NCI-H1436 (cell line): ENCODE measurements at regions not wholly inside any gene's neighbourhood (a gene's known extent, or its start where the extent isn't known, plus 50 kb on each side); places are given as distances from the start of the nearest gene placed in this dataset.

Experiments used
- DNase-seq: peaks from one replicate; lab custom pipeline; 2025; lab: John Stamatoyannopoulos, UW

DNA sequence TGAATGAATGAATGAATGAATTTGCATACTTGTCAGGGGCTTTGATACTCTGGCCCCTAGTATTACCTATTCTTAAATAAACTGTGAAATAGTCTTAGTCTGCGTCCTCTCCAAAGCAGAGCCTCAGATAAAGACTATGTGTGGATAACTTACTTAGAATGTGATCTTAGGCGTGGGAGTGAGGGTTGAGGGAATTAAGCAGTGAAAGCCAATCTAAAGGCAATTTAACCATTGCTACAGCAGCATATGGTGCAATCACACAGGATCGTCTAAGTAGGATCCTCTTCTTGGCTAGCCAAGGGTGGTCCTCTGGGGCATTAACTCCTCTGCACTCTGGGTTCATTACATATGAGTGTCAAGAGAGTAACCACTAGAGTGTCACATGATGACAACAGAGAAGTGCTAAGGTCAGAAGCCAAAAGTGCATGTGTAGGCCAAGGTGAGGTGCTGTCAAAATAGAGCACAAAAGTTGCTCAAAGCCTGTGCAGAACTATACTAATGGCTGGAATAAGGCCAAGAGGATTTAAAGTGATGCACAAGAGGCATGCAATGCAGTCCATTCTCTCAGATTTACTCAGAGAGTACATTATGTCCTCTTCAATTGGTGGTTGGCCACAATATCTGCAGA lies 274.4 kb upstream of the SEMA6A start:
- DNase-seq, result no peak

DNA sequence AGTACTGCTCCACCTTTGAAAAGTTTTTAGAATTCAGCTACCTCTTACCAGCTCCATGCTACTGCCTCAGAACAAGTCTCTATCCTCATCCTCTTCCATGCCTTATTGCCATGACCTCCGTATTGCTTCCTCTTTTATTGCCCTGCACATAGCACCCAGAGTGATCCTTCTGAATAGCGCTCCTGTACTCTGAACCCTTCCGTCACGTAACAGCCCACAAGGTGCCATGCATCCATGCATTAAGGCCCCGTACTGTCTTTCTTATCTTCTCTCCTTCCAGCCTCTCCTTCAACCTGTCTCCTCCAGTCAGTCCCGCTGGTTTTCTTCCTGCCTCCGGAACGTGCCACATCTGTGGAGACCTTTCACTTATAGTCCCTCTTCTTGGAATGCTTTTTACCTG lies 273.3 kb upstream of the SEMA6A start:
- DNase-seq, result no peak

DNA sequence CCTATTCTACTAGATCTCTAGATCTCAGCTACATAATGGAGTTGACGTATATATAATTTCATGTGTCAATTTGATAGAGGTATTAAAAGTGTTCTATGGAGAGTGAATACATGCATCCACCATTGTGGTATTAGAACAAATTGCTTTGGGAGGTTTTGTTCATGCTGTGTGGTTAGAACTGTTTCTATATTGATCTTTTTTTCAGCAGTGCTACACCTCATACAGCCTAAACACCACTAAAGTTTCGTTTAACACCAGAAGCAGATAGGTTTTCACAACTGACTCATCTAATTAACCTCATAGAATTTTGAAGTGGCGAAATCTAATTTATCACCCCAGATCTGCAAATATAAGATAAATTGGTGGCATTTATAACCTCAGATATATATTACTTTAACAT lies 269.4 kb upstream of the SEMA6A start:
- DNase-seq, result no peak

DNA sequence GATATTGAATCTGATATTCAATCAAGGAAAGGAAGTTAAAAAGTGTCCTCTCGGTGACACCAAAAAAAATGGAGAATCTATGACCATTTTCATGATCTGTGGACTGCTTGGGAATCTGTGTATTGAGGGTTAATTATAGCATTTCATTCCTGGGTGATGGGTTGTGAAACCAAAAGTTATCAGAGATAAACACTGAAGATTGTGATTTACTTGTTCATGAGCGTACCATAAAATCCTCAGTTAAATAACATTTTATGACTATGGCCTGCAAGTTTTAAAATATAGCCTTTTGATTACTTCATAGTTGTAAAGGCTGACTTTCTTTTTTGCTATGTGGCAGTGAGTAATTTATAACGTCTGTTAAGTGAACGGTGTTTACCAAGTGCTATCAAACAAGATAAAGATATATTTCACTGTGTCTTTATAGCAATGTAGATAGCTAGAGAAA lies 267.9 kb upstream of the SEMA6A start:
- no peak for DNase-seq

DNA sequence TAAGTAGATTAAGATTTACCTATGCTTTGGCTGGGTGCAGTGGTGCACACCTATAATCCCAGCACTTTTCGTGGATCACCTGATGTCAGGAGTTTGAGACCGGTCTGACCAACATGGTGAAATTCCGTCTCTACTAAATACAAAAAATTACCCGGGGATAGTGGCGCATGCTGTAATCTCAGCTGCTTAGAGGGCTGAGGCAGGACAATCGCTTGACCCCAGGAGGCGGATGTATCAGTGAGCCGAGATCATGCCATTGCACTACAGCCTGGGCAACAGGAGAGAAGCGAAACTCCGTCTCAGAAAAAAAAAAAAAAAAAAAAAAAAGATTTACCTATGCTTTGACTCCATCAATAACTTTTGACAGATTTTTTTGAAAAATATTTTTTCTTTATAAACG lies 267.1 kb upstream of the SEMA6A start:
- DNase-seq, result no peak

DNA sequence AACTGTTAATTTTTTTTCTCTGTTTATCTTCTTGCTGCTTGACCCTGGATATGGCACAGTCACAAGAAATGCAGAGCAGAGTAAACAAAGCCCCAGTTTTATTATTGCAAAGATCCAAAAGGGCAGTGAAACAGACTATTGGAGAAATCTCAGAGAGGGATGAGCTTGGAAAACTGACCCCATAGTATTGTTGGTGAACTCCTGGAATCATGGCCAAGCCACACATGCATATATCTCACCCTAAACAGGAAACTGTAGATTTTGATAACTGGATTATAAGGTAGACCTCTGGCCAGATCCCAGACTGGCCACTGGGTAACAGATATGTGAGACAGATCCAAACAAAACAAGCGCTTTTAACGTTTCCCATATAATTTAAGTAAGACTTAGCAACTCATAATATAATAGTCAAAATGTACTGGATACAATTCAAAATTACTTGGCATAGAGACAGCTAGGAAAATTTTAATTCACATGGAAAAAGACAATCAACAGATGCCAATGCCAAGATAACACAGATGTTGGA lies 263.5 kb upstream of the SEMA6A start:
- no peak for DNase-seq

DNA sequence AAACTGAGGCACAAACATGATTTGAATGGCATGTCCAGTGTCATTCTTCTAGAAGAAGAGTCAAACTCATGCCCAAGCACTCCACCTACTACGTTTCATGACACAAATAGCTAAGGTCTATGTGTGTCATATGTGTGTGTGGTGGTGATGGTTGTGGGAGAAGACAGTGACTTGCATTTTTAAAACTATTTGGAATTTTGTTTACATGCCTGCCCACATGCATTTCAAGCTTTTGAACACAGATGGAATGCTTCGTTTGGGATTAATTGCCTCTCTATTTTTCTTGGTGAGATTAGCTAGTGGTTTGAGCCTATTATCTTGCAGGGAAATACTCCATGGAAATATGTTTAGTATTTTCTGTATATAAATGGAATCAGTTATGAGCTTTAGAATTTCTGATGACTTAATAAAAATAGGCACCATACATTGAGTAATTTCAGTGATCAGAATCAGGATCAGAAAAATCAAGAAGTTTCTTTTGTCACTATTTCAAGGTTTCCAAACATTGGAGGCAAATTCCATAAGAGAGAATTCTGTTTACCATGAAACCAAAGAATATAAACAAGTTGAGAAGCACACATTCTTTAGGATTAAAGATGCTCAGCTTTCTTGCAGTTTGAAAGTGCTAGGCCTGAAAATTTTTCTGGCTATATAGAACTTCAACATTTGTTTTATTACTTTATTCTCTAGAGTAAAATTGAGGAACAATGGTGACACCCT lies 260.3 kb upstream of the SEMA6A start:
- DNase-seq, result no peak

DNA sequence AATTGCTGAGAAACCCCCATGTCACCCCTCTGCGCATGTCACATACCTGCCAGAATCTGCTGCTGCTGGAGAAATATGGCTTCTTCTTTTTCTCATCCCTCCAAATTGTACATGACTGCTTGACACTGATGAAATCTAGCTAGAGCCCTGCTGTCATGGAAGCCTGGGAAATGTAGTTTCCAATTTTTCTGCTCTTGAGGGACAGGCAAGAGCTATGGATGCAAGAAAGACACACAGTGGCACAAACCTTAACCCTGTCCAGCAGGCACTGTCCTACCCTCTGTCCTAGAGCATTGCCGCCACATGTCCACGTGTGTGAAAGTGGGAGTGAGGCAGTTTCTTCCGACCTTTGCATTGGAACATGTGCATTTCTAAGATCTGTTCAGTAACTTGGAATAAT lies 255.5 kb upstream of the SEMA6A start:
- DNase-seq, result no peak

DNA sequence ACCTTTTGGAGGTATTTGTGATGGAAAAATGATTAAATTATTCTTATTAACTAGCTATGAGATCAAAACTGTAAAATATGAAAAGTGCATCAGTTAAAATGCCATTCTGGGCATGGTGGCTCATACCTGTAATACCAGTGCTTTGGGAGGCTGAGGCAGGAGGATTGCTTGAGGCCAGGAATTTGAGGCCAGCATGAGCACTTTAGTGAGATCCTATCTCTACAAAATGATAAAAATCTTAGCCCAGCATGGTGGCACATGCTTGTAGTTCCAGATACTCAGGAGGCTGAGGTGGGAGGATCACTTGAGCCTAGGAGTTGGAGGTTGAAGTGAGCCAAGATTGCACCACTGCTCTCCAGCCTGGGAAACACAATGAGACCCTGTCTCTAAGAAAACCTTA lies 252.5 kb upstream of the SEMA6A start:
- no peak for DNase-seq

DNA sequence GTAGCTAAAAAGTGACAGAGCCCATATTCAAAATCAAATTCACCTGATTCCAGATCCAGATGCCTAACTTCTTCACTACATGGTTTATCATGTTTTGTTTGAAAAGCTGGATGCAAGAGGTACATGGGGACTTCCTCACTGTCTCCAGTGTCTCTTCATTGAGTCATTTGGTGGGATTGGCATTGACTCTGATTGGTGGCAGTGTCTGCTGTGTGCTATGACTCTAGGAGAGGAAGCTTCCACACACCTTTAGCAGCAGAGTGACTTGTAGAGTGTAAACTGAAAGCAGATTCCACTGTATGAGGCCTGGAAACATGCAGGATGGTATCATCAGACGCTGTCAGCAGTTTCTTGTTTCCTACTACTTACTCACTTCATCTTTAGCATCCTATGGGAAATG lies 250.9 kb upstream of the SEMA6A start:
- DNase-seq, result no peak

DNA sequence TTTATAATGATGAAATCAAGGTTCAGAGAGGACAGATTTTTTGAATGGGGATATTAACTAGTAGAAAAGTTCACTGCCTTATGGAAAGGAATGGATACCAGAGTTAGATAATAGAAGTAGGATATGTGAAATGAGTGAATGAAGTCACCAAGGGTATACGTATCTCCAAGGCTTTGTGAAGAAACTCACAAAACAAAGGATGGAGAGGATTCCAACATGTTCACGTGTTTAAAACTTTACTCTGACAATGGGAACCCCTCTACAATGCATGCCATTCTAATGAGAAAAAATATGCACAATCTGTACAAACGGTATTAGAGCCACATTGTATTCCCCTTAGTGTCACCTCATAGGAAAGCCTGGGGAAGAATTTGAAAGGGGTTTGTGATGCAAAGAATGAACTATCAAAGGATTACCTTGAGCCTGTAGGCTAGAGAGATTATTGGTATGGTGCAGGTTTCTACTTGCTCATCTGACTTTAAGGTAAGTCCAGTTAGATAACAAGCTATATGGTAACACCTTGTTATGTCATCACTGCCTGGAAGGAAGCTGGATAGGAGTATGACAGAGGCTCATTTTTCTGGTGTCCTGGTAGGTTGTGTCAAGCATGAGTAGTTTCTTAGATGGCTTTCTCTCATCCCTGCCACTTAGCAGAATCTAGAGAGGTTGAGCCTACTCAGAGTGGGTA lies 250.3 kb upstream of the SEMA6A start:
- DNase-seq, result no peak

DNA sequence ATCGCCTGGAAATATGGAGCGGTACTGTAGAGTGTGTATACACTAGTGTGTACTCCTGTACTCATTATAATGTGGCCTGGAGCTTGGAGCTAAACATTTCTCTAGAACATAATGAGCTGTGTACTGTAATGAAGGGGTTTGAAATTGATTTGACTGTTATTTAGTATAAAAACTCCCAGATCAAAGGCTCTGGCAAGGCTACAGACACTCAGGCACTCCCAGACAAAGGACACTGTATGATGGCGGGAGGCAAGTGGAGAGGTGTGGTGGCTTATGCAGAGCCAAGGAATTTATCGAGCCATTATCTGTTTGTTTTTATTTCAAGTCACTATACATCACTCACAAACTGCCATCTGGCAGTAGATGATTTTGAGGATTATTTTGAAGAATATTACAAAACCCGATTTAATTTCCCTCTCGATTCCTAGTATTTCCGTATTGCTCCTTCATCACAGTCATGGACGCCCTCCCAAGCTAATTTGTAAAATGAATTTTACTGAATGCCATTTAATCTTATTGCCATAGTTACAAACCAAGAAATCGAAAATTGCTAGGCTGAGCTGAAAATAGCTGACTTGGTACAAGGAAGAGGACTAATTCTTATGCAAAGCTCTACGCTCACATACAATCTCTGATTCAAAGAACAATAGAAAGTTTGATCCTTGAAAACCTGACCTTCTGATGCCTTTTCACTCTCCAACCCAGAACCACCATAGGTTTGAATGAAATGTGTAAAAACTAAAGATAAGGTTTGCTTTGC lies 240.2 kb upstream of the SEMA6A start:
- no peak for DNase-seq

DNA sequence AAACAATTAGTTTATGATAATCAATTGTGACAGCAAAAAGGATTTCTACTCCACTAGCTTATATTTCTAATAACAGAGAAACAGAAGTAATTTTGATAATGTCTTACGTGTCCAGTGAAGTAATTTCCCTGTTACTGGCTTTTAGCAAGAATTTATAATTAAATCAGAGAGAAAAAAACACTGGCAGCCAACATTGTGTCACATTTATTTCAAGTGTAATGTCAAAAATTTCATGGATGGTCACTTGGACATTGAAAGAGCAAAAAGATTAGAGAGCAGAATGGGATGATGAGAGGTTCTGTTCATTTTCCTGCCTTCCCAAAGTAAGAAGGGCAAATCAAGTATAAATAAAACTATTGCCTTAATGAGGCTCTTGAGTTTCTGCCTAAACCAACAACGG lies 239.3 kb upstream of the SEMA6A start:
- no peak for DNase-seq

DNA sequence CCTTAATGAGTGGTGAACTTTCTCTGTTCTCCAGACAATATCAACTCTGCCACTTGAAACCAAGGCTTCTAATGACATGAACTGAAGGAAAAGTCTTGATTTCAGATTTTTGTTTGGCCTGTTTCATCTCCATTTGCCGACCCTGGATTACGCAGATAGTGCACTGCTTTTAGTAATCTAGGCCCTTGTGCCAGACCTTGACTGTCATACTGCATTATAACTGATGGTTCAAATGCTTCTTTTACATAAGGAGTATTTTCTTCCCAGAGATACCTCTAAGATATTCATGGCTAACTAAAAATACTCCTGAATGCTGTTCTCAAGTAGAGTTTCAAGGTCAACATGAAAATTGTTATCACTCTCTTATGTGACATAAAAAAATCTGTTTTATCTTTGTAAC lies 238.7 kb upstream of the SEMA6A start:
- no peak for DNase-seq

DNA sequence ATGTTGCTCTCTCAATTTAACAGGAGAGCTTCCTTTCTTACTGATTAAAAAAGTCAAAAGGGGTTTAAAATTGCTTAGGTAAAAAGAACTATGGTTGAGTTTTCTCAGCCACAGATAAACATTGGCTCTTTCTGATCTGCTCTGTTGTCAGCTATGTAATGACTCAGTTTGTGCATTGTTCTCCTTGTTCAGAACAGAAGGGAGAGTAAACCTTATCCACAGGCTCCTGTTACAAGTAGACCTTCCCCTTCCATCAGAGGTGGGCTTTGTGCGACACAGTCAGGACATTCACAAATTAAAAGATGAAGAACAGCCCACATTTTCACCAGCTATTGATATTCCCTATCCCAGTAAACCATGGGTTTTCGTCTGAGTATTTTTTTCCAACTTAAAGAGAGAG lies 236.3 kb upstream of the SEMA6A start:
- no peak for DNase-seq

DNA sequence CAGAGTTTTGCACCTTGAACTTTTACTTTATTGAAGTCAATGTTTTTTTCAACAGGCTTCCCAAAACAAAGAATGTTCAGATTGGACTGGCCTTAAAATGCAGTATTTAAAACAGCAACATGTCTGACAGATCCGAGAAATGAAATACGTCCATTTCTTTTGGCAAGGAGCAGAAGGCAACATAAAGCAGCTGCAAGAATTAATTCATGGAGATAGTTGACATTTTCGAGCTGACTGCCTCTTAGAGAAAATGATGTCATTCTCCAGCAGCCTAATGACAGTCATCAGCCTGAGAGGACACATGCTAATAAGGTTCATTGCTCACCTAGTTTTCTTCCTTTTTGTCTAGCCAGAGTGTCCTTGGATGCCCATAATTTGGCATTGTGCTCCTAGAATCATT lies 232.2 kb upstream of the SEMA6A start:
- DNase-seq, result no peak

DNA sequence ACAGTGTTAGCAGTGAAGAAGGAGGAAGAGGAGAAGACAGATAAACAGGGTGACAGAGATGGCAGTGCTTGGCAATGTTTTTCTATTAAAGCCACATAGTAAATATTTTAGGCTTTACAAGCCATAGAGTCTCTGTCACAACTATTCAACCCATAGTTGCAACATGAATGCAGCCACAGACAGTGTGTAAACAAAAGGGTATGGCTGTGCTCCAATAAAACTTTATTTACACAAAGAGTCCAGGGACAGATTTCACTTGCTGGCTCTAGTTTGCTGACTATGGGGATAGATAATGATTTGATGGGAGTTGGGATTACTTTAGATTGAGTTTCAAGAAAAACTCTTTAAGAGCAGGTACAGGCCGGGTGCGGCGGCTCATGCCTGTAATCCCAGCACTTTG lies 224.8 kb upstream of the SEMA6A start:
- no peak for DNase-seq

DNA sequence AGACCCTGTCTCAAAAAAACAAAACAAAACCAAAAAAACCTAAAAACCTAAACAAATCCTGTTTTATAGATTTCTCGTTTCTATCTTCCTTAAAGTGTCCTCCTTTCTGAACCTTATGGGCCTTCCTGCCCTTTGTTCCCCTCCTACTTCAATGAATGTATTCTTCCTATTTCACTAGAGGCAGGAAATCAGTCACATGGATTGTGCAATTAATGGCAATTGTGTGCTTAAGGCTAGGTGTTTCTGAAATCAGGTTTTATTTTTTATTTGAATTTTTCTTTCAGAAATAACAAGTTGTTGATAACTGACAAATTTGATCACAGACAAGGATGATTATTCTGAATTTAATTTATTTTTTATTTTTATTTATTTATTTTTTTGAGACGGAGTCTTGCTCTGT lies 220.6 kb upstream of the SEMA6A start:
- no peak for DNase-seq

DNA sequence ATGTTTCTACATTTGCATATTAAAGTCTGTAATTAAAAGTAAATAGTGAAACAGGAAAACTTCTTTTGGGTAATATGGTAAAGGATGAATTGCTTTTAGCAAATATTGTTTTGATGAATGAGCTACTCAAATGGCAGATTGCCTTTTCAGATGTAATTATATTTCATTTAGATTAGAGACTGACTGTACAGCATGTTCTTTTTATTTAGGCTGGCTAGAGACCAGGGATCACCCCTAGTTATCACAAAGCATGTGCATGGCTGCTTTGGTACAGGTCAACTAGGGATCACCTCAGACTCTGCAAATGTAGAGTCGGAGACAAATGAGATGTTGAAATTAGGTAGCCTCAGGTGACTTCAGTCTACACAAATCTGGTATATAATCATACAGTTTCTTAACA lies 214.9 kb upstream of the SEMA6A start:
- no peak for DNase-seq

DNA sequence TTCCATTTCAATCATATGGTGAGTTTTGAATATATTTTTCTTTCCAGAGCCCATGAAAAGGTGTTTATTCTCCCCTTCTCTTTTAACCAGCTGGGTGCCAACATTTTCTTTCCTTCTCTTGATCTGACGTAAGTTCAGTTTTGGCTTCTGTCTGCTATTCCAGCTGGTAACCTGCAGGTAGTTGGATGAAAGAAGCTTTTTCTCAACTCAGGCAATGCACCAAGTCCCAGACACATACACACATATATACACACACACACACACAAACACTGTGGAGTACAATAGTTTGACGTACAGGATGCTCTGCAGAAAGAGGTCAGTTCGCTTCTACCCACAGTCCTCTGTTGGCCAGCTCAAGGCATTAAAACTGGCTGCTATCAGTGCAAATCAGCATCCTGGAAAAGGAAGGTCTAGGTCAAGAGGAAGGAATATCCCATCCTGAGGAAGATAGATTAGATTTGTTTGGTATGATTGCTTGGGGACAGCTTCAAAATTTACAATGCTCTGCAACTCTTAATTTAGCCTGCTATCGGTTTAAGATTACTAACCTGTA lies 214.3 kb upstream of the SEMA6A start:
- DNase-seq, result no peak

DNA sequence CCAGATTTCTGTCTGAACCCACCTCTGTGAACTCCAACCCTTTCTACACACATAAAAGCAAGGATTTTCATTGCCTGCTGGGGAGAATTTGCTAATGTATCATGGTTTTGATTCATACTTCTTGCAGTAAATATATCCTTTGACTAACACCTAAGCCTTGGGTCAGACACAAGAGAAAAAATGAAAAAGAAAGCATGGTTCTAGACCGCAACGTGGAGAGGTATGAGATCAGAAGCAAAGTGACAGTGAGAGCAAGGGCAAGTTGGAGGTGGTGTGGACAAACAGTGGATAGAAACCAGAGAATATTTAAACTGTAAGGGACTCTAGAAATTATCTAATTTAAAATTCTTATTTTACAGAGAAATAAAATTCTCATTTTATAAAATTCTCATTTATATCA lies 212.9 kb upstream of the SEMA6A start:
- no peak for DNase-seq

DNA sequence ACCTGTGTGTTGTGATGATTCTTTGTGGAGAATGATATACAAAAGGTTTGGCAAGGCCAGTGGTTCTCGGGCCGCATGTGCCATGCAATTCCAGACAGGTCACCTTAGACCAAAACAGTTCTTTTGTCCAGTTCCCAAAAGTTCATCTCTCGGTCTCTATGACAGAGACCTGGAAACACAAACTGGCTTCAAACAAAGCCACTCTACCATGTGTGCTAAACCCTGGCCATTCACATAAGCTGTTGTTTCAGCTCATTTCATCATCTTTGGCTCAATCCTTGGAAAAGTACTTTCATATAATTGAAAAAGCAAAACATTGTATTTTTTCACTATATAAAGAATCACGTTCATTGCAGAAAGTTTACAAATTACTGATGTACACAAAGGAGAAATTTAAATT lies 210.5 kb upstream of the SEMA6A start:
- no peak for DNase-seq
